Ishikawa (cell line): ENCODE measurements at regions not wholly inside any gene's neighbourhood (a gene's known extent, or its start where the extent isn't known, plus 50 kb on each side); places are given as distances from the start of the nearest gene placed in this dataset.

Source experiments
- CEBPB ChIP-seq: IDR thresholded peaks from 2 replicates; pipeline ENCODE4 v1.6.1; 2012
- CREB1 ChIP-seq: IDR thresholded peaks from 2 replicates; pipeline ENCODE4 v1.6.1; 2012; ENCODE audit warnings: low read depth
- EGR1 ChIP-seq: IDR thresholded peaks from 2 replicates; pipeline ENCODE4 v1.6.1; 2012
- EP300 ChIP-seq: IDR thresholded peaks from 2 replicates; pipeline ENCODE4 v1.6.1; 2012; ENCODE audit warnings: borderline replicate concordance
- FOXM1 ChIP-seq: IDR thresholded peaks from 2 replicates; pipeline ENCODE4 v1.6.1; 2012; ENCODE audit warnings: low read depth, borderline replicate concordance
- NFIC ChIP-seq: IDR thresholded peaks from 2 replicates; pipeline ENCODE4 v1.6.1; 2012
- RAD21 ChIP-seq: IDR thresholded peaks from 2 replicates; pipeline ENCODE4 v1.6.1; 2012; ENCODE audit warnings: low read depth
- TAF1 ChIP-seq: IDR thresholded peaks from 2 replicates; pipeline ENCODE4 v1.6.1; 2012; ENCODE audit warnings: low read depth, mild to moderate bottlenecking
- TCF12 ChIP-seq: IDR thresholded peaks from 2 replicates; pipeline ENCODE4 v1.6.1; 2012; ENCODE audit warnings: low read depth
- TEAD4 ChIP-seq: IDR thresholded peaks from 2 replicates; pipeline ENCODE4 v1.6.1; 2012
- YY1 ChIP-seq: IDR thresholded peaks from 2 replicates; pipeline ENCODE4 v1.6.1; 2012; ENCODE audit warnings: low read depth
- ZBTB7A ChIP-seq: IDR thresholded peaks from 2 replicates; pipeline ENCODE4 v1.6.1; 2012; ENCODE audit warnings: low read depth
- TF ChIP-seq, protein P1 (sequence below): IDR thresholded peaks from 2 replicates; pipeline ENCODE4 v1.6.1; 2012
- TF ChIP-seq, protein P2 (sequence below): IDR thresholded peaks from 2 replicates; pipeline ENCODE4 v1.6.1; 2012; ENCODE audit warnings: low read depth, mild to moderate bottlenecking

DNA sequence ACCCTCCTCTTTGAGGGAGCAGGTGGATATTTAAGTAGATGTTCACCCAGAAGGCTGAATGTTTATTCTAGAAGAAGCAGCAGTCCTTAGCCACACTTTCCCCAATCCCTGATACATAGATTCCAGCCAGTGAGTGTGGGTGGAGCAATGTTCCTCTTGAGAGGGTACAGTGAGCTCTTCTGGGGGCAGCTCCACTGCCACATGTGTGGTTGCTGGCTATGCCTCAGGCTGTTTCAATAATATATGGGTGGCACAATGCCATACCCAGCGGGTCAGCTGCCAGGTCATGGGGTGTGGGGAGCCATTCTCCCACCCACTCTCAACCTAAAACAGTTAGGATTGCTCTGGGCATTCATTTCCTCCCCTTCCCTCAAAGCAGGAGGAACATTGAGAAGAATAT is 61.6 kb upstream of the DAB2 start:
- TF ChIP-seq CREB1 = no peak
- no peak for TF ChIP-seq TCF12
- no peak for TF ChIP-seq FOXM1
- no peak for TF ChIP-seq TAF1
- TF ChIP-seq EP300 = no peak
- no peak for TF ChIP-seq EGR1
- no peak for TF ChIP-seq ZBTB7A
- no peak for TF ChIP-seq RAD21

GRCh38 chr5:39485079-39485478 is 60.3 kb upstream of the DAB2 start:
- TF ChIP-seq FOXM1 = no peak
- TF ChIP-seq, protein P1, sequence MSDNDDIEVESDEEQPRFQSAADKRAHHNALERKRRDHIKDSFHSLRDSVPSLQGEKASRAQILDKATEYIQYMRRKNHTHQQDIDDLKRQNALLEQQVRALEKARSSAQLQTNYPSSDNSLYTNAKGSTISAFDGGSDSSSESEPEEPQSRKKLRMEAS = no peak
- no peak for TF ChIP-seq ZBTB7A
- no peak for TF ChIP-seq TCF12
- no peak for TF ChIP-seq TAF1

- TF ChIP-seq ZBTB7A = no peak
- TF ChIP-seq EP300 = no peak
- no peak for TF ChIP-seq CEBPB
- TF ChIP-seq, protein P1 = no peak
- TF ChIP-seq EGR1 = no peak
- no peak for TF ChIP-seq FOXM1
- no peak for TF ChIP-seq NFIC
Measured at GRCh38 chr5:39484673-39485072, 59.9 kb upstream of the DAB2 start.

- TF ChIP-seq, protein P2, sequence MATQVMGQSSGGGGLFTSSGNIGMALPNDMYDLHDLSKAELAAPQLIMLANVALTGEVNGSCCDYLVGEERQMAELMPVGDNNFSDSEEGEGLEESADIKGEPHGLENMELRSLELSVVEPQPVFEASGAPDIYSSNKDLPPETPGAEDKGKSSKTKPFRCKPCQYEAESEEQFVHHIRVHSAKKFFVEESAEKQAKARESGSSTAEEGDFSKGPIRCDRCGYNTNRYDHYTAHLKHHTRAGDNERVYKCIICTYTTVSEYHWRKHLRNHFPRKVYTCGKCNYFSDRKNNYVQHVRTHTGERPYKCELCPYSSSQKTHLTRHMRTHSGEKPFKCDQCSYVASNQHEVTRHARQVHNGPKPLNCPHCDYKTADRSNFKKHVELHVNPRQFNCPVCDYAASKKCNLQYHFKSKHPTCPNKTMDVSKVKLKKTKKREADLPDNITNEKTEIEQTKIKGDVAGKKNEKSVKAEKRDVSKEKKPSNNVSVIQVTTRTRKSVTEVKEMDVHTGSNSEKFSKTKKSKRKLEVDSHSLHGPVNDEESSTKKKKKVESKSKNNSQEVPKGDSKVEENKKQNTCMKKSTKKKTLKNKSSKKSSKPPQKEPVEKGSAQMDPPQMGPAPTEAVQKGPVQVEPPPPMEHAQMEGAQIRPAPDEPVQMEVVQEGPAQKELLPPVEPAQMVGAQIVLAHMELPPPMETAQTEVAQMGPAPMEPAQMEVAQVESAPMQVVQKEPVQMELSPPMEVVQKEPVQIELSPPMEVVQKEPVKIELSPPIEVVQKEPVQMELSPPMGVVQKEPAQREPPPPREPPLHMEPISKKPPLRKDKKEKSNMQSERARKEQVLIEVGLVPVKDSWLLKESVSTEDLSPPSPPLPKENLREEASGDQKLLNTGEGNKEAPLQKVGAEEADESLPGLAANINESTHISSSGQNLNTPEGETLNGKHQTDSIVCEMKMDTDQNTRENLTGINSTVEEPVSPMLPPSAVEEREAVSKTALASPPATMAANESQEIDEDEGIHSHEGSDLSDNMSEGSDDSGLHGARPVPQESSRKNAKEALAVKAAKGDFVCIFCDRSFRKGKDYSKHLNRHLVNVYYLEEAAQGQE = no peak
- TF ChIP-seq CREB1 (no peak), EGR1 (no peak), YY1 (no peak), TAF1 (no peak), TCF12 (no peak)
- TF ChIP-seq, protein P1 = no peak
Measured at GRCh38 chr5:39482098-39482497, 57.3 kb upstream of the DAB2 start.

GRCh38 chr5:39479537-39479936 is 54.8 kb upstream of the DAB2 start:
- TF ChIP-seq, protein P2 = no peak
- TF ChIP-seq TAF1 (no peak), YY1 (no peak), TEAD4 (no peak), CREB1 (no peak), EP300 (no peak)
- TF ChIP-seq, protein P1 = no peak

GRCh38 chr5:39478863-39479262 is 54.1 kb upstream of the DAB2 start:
- TF ChIP-seq FOXM1 = no peak
- TF ChIP-seq, protein P1 = no peak
- TF ChIP-seq TAF1 = no peak
- no peak for TF ChIP-seq NFIC
- no peak for TF ChIP-seq CREB1
- TF ChIP-seq ZBTB7A = no peak
- no peak for TF ChIP-seq TCF12
- TF ChIP-seq, protein P2 = no peak
